ENCODE measurements at regions not wholly inside any gene's neighbourhood (a gene's known extent, or its start where the extent isn't known, plus 50 kb on each side); places are given as distances from the start of the nearest gene placed in this dataset.

GRCh38 chr3:31164381-31164780 is 269.9 kb upstream of the GADL1 start:
- no peak overlapping the region for H3K4me2 ChIP-seq (ENCODE audit: low read length, poor library complexity, severe bottlenecking)
- H3K4me3 ChIP-seq (ENCODE audit: insufficient read depth in 1 of 2, low read depth in 1 of 2, low read length in 2 of 2) = no peak overlapping the region
- no peak overlapping the region for H2AK5ac ChIP-seq (ENCODE audit: low read length, severe bottlenecking)
- WGBS = 73% methylated on average over 1 of the region's 2 CpGs
- no peak overlapping the region for H4K91ac ChIP-seq (ENCODE audit: low read length)
- H3K27me3 ChIP-seq (ENCODE audit: control insufficient read depth in 1 of 2, insufficient read depth in 1 of 2, low read length in 2 of 2) = no peaks in the 10 kb centered on the region
- no peak overlapping the region for H2BK12ac ChIP-seq (ENCODE audit: low read length in 2 of 2)
- no peak overlapping the region for H3K18ac ChIP-seq (ENCODE audit: low read depth in 1 of 2, low read length in 2 of 2)
- DNase-seq = no peak
- no peaks in the 10 kb centered on the region for H3K9me3 ChIP-seq (ENCODE audit: control insufficient read depth, low read length)
- no peaks in the 10 kb centered on the region for H3K36me3 ChIP-seq (ENCODE audit: control insufficient read depth in 1 of 2, insufficient read depth in 2 of 2, low read depth in 1 of 2, low read length in 2 of 2)
- no peak overlapping the region for H2AFZ ChIP-seq (ENCODE audit: low read depth, low read length)
- H3K14ac ChIP-seq (ENCODE audit: low read length in 2 of 2) = no peak overlapping the region
- H3K9ac ChIP-seq (ENCODE audit: low read length) = no peak overlapping the region
- H2BK5ac ChIP-seq (ENCODE audit: low read depth, low read length, poor library complexity, severe bottlenecking) = no peak overlapping the region
- H3K79me1 ChIP-seq (replicated peaks; ENCODE audit: low read length, poor library complexity, severe bottlenecking) = no peaks in the 10 kb centered on the region
- H2BK15ac ChIP-seq (ENCODE audit: low read depth, poor library complexity, severe bottlenecking) = no peak overlapping the region
- H4K8ac ChIP-seq (ENCODE audit: low read length) = no peak overlapping the region
- H3K27ac ChIP-seq (ENCODE audit: low read length, poor library complexity, severe bottlenecking) = no peak overlapping the region
- H2BK120ac ChIP-seq (ENCODE audit: low read depth, low read length) = no peak overlapping the region
- H3K4me1 ChIP-seq (ENCODE audit: control insufficient read depth, insufficient read depth, low read depth, low read length) = no peaks in the 10 kb centered on the region
- no peak overlapping the region for H3K23ac ChIP-seq (ENCODE audit: low read length in 2 of 2)
- H3K4ac ChIP-seq (ENCODE audit: low read depth in 1 of 2, low read length in 2 of 2) = no peak overlapping the region

- WGBS = 28% methylated on average over 7 of the region's 8 CpGs
- Histone ChIP-seq H3K9ac (ENCODE audit: low read length) (no peak overlapping the region), H2BK12ac (ENCODE audit: low read length in 2 of 2) (peak overlapping the region in 1 of 2 experiments; percentile 7), H3K79me1 (replicated peaks; ENCODE audit: low read length, poor library complexity, severe bottlenecking) (no peaks in the 10 kb centered on the region), H3K4me2 (ENCODE audit: low read length, poor library complexity, severe bottlenecking) (peak overlapping the region; percentile 48), H4K8ac (ENCODE audit: low read length) (no peak overlapping the region), H3K27ac (ENCODE audit: low read length, poor library complexity, severe bottlenecking) (peak overlapping the region; percentile 75), H3K4me1 (ENCODE audit: control insufficient read depth, insufficient read depth, low read depth, low read length) (no peaks in the 10 kb centered on the region), H3K27me3 (ENCODE audit: control insufficient read depth in 1 of 2, insufficient read depth in 1 of 2, low read length in 2 of 2) (no peaks in the 10 kb centered on the region), H2BK5ac (ENCODE audit: low read depth, low read length, poor library complexity, severe bottlenecking) (no peak overlapping the region), H3K4ac (ENCODE audit: low read depth in 1 of 2, low read length in 2 of 2) (no peak overlapping the region), H2AFZ (ENCODE audit: low read depth, low read length) (peak overlapping the region; percentile 18), H3K14ac (ENCODE audit: low read length in 2 of 2) (no peak overlapping the region), H3K23ac (ENCODE audit: low read length in 2 of 2) (no peak overlapping the region), H3K9me3 (ENCODE audit: control insufficient read depth, low read length) (no peaks in the 10 kb centered on the region), H2BK120ac (ENCODE audit: low read depth, low read length) (no peak overlapping the region), H4K91ac (ENCODE audit: low read length) (no peak overlapping the region), H2AK5ac (ENCODE audit: low read length, severe bottlenecking) (no peak overlapping the region), H3K18ac (ENCODE audit: low read depth in 1 of 2, low read length in 2 of 2) (no peak overlapping the region), H2BK15ac (ENCODE audit: low read depth, poor library complexity, severe bottlenecking) (no peak overlapping the region), H3K36me3 (ENCODE audit: control insufficient read depth in 1 of 2, insufficient read depth in 2 of 2, low read depth in 1 of 2, low read length in 2 of 2) (no peaks in the 10 kb centered on the region), H3K4me3 (ENCODE audit: insufficient read depth in 1 of 2, low read depth in 1 of 2, low read length in 2 of 2) (no peak overlapping the region)
- peak; percentile 33 for DNase-seq
These were observed 271.0 kb upstream of the GADL1 start for GRCh38 chr3:31165399-31165860.

GRCh38 chr3:31166249-31166885 is 271.9 kb upstream of the GADL1 start:
- Histone ChIP-seq H3K27ac (ENCODE audit: low read length, poor library complexity, severe bottlenecking) (peak overlapping the region; percentile 75), H2AFZ (ENCODE audit: low read depth, low read length) (no peak overlapping the region), H3K23ac (ENCODE audit: low read length in 2 of 2) (no peak overlapping the region), H3K18ac (ENCODE audit: low read depth in 1 of 2, low read length in 2 of 2) (no peak overlapping the region), H3K79me1 (replicated peaks; ENCODE audit: low read length, poor library complexity, severe bottlenecking) (no peaks in the 10 kb centered on the region), H3K9me3 (ENCODE audit: control insufficient read depth, low read length) (no peaks in the 10 kb centered on the region), H2AK5ac (ENCODE audit: low read length, severe bottlenecking) (no peak overlapping the region), H3K4me2 (ENCODE audit: low read length, poor library complexity, severe bottlenecking) (no peak overlapping the region), H3K36me3 (ENCODE audit: control insufficient read depth in 1 of 2, insufficient read depth in 2 of 2, low read depth in 1 of 2, low read length in 2 of 2) (no peaks in the 10 kb centered on the region), H3K4me3 (ENCODE audit: insufficient read depth in 1 of 2, low read depth in 1 of 2, low read length in 2 of 2) (no peak overlapping the region), H2BK15ac (ENCODE audit: low read depth, poor library complexity, severe bottlenecking) (no peak overlapping the region), H3K9ac (ENCODE audit: low read length) (no peak overlapping the region), H3K4me1 (ENCODE audit: control insufficient read depth, insufficient read depth, low read depth, low read length) (peaks cover 3% of the 10 kb centered on the region), H3K27me3 (ENCODE audit: control insufficient read depth in 1 of 2, insufficient read depth in 1 of 2, low read length in 2 of 2) (no peaks in the 10 kb centered on the region), H3K14ac (ENCODE audit: low read length in 2 of 2) (no peak overlapping the region), H4K8ac (ENCODE audit: low read length) (no peak overlapping the region), H2BK12ac (ENCODE audit: low read length in 2 of 2) (no peak overlapping the region), H3K4ac (ENCODE audit: low read depth in 1 of 2, low read length in 2 of 2) (no peak overlapping the region), H2BK5ac (ENCODE audit: low read depth, low read length, poor library complexity, severe bottlenecking) (no peak overlapping the region), H2BK120ac (ENCODE audit: low read depth, low read length) (no peak overlapping the region), H4K91ac (ENCODE audit: low read length) (no peak overlapping the region)
- WGBS = 46% methylated on average over 2 of the region's 4 CpGs
- DNase-seq = peak; percentile 36

- Histone ChIP-seq H2BK12ac (ENCODE audit: low read length in 2 of 2) (no peak overlapping the region), H3K18ac (ENCODE audit: low read depth in 1 of 2, low read length in 2 of 2) (no peak overlapping the region), H3K36me3 (ENCODE audit: control insufficient read depth in 1 of 2, insufficient read depth in 2 of 2, low read depth in 1 of 2, low read length in 2 of 2) (no peaks in the 10 kb centered on the region), H3K9ac (ENCODE audit: low read length) (no peak overlapping the region), H3K9me3 (ENCODE audit: control insufficient read depth, low read length) (no peaks in the 10 kb centered on the region), H3K4me2 (ENCODE audit: low read length, poor library complexity, severe bottlenecking) (no peak overlapping the region), H3K4me3 (ENCODE audit: insufficient read depth in 1 of 2, low read depth in 1 of 2, low read length in 2 of 2) (no peak overlapping the region), H2BK120ac (ENCODE audit: low read depth, low read length) (no peak overlapping the region), H3K27me3 (ENCODE audit: control insufficient read depth in 1 of 2, insufficient read depth in 1 of 2, low read length in 2 of 2) (no peaks in the 10 kb centered on the region), H3K14ac (ENCODE audit: low read length in 2 of 2) (no peak overlapping the region), H3K23ac (ENCODE audit: low read length in 2 of 2) (no peak overlapping the region), H3K4ac (ENCODE audit: low read depth in 1 of 2, low read length in 2 of 2) (no peak overlapping the region), H3K4me1 (ENCODE audit: control insufficient read depth, insufficient read depth, low read depth, low read length) (peaks cover 5% of the 10 kb centered on the region), H4K91ac (ENCODE audit: low read length) (no peak overlapping the region), H4K8ac (ENCODE audit: low read length) (no peak overlapping the region), H2BK15ac (ENCODE audit: low read depth, poor library complexity, severe bottlenecking) (no peak overlapping the region), H3K79me1 (replicated peaks; ENCODE audit: low read length, poor library complexity, severe bottlenecking) (no peaks in the 10 kb centered on the region), H3K27ac (ENCODE audit: low read length, poor library complexity, severe bottlenecking) (no peak overlapping the region), H2BK5ac (ENCODE audit: low read depth, low read length, poor library complexity, severe bottlenecking) (no peak overlapping the region), H2AK5ac (ENCODE audit: low read length, severe bottlenecking) (no peak overlapping the region), H2AFZ (ENCODE audit: low read depth, low read length) (no peak overlapping the region)
- DNase-seq = peak; percentile 1
- 100% methylated on average over 1 of the region's 3 CpGs for WGBS
These were observed 273.2 kb upstream of the GADL1 start for GRCh38 chr3:31167666-31168065.
